GM12878 (cell line): ENCODE measurements at regions not wholly inside any gene's neighbourhood (a gene's known extent, or its start where the extent isn't known, plus 50 kb on each side); places are given as distances from the start of the nearest gene placed in this dataset.

ENCODE experiments used
- BCL3 ChIP-seq: IDR thresholded peaks from 2 replicates; pipeline ENCODE4 v1.6.1; 2011; ENCODE audit warnings: borderline replicate concordance, low read depth, mild to moderate bottlenecking, moderate library complexity, low read length; ENCODE audit not compliant: insufficient read depth, poor library complexity, severe bottlenecking
- CBFB ChIP-seq: IDR thresholded peaks from 2 replicates; pipeline ENCODE4 v1.6.1; 2016; ENCODE audit warnings: antibody characterized with exemption, low read depth
- CEBPB ChIP-seq, 2 experiments: fragments of 150-350 bp in 1 of 2; IDR thresholded peaks; 2 replicates each; pipeline ENCODE4 v1.6.1; 2012 to 2014; ENCODE audit warnings: low read depth in 2 of 2, low read length in 2 of 2, borderline replicate concordance in 1 of 2, inconsistent platforms in 1 of 2
- CTCF ChIP-seq, 3 experiments: IDR thresholded peaks in 2 of 3; conservative IDR thresholded peaks in 1 of 3; 2 replicates each; pipeline ENCODE4 v1.5.1; 2011; ENCODE audit warnings: low read depth in 3 of 3, low read length in 3 of 3, mild to moderate bottlenecking in 3 of 3, control low read depth in 2 of 3, moderate library complexity in 2 of 3, inconsistent platforms in 1 of 3, mixed read lengths in 1 of 3; ENCODE audit not compliant: control insufficient read depth in 2 of 3, insufficient read depth in 1 of 3; ENCODE audit errors: extremely low read depth in 1 of 3
- EZH2 ChIP-seq: IDR thresholded peaks from 2 replicates; pipeline ENCODE4 v1.6.1; 2012; ENCODE audit warnings: low read depth, mild to moderate bottlenecking, control low read depth, inconsistent platforms, low read length, borderline replicate concordance; ENCODE audit not compliant: control insufficient read depth
- MAX ChIP-seq: IDR thresholded peaks from 2 replicates; pipeline ENCODE4 v1.6.1; 2012; ENCODE audit warnings: low read depth, low read length, improper control_type of control experiment
- MYC ChIP-seq: IDR thresholded peaks from 2 replicates; pipeline ENCODE4 v1.6.1; 2011; ENCODE audit warnings: mild to moderate bottlenecking, low read length, moderate library complexity, inconsistent platforms; ENCODE audit not compliant: insufficient read depth, insufficient replicate concordance, insufficient read length, severe bottlenecking
- NFIC ChIP-seq: IDR thresholded peaks from 2 replicates; pipeline ENCODE4 v1.6.1; 2012; ENCODE audit warnings: low read depth, mild to moderate bottlenecking, inconsistent platforms, low read length, moderate library complexity
- TBL1XR1 ChIP-seq: IDR thresholded peaks from 2 replicates; pipeline ENCODE4 v1.6.1; 2012; ENCODE audit warnings: low read depth, low read length, improper control_type of control experiment
- ZBTB4 ChIP-seq: fragments of 450-650 bp; formaldehyde crosslinking; IDR thresholded peaks from 2 replicates; pipeline ENCODE4 v1.4.0; 2022; ENCODE audit warnings: mild to moderate bottlenecking, moderate library complexity

- TF ChIP-seq NFIC (no peak), EZH2 (no peak), CBFB (no peak), ZBTB4 (CRISPR knock-in tag) (no peak), MAX (no peak), CTCF (IDR thresholded peaks at IDR 0.05 in 2 of 3, conservative IDR thresholded peaks at IDR 0.05 in 1 of 3; ENCODE audit: control insufficient read depth in 2 of 3, extremely low read depth in 1 of 3, insufficient read depth in 1 of 3, low read depth in 3 of 3, low read length in 3 of 3) (no peak), BCL3 (no peak), CEBPB (IDR thresholded peaks at IDR 0.05; ENCODE audit: borderline replicate concordance in 1 of 2, low read depth in 2 of 2, low read length in 2 of 2) (no peak), TBL1XR1 (no peak), MYC (no peak)
Observed at GRCh38 chr4:100838286-100838685, 320.5 kb upstream of the EMCN start.
